Astrocyte (in vitro differentiated cells and primary cell): ENCODE measurements at regions not wholly inside any gene's neighbourhood (a gene's known extent, or its start where the extent isn't known, plus 50 kb on each side); places are given as distances from the start of the nearest gene placed in this dataset.

Experiments used
- DNase-seq: peaks from one replicate; pipeline ENCODE4 v3.0.0-alpha.2; 2010; ENCODE audit warnings: low read depth
- FAIRE-seq: peaks from 2 replicates; lab custom pipeline; 2011; peaks lifted over from hg19 to GRCh38; lab: Jason Lieb, UNC
- H2AFZ ChIP-seq: 2 replicates; pipeline ENCODE4 v1.6.0; 2012; ENCODE audit warnings: low read depth, low read length, inconsistent platforms
- H3K27ac ChIP-seq: 2 replicates; pipeline ENCODE4 v1.5.1; 2011; ENCODE audit warnings: low read depth, low read length, inconsistent platforms
- H3K27me3 ChIP-seq: 2 replicates; pipeline ENCODE4 v1.6.0; 2011; ENCODE audit warnings: low read length, inconsistent platforms; ENCODE audit not compliant: insufficient read depth
- H3K36me3 ChIP-seq: 2 replicates; pipeline ENCODE4 v1.5.1; 2011; ENCODE audit warnings: low read length, inconsistent platforms; ENCODE audit not compliant: insufficient read depth
- H3K4me1 ChIP-seq: 2 replicates; pipeline ENCODE4 v1.5.1; 2011; ENCODE audit warnings: low read length, inconsistent platforms; ENCODE audit not compliant: insufficient read depth
- H3K4me2 ChIP-seq: 2 replicates; pipeline ENCODE4 v1.6.0; 2012; ENCODE audit warnings: low read length, inconsistent platforms
- H3K4me3 ChIP-seq: 2 replicates; pipeline ENCODE4 v1.5.1; 2011; ENCODE audit warnings: low read depth, mild to moderate bottlenecking, low read length, inconsistent platforms; ENCODE audit not compliant: insufficient read depth
- H3K79me2 ChIP-seq: 2 replicates; pipeline ENCODE4 v1.6.0; 2012; ENCODE audit warnings: mild to moderate bottlenecking, low read length, inconsistent platforms; ENCODE audit not compliant: insufficient read depth
- H3K9ac ChIP-seq: 2 replicates; pipeline ENCODE4 v1.6.0; 2012; ENCODE audit warnings: mild to moderate bottlenecking, low read length, inconsistent platforms
- H3K9me3 ChIP-seq: 2 replicates; pipeline ENCODE4 v1.5.1; 2012; ENCODE audit warnings: low read depth, mild to moderate bottlenecking, low read length, inconsistent platforms; ENCODE audit not compliant: insufficient read depth
- H4K20me1 ChIP-seq: 2 replicates; pipeline ENCODE4 v1.6.0; 2012; ENCODE audit warnings: low read length, inconsistent platforms; ENCODE audit not compliant: insufficient read depth
- H3K27ac Mint-ChIP-seq: one replicate; pipeline ENCODE4 v1.8.0; 2021; ENCODE audit warnings: mild to moderate bottlenecking, mixed read lengths; ENCODE audit not compliant: unreplicated experiment
- H3K27me3 Mint-ChIP-seq: one replicate; pipeline ENCODE4 v1.8.0; 2021; ENCODE audit warnings: low read depth, mixed read lengths; ENCODE audit not compliant: unreplicated experiment
- H3K36me3 Mint-ChIP-seq: one replicate; pipeline ENCODE4 v1.8.0; 2021; ENCODE audit warnings: low read depth, mixed read lengths; ENCODE audit not compliant: unreplicated experiment
- H3K4me1 Mint-ChIP-seq: one replicate; pipeline ENCODE4 v1.8.0; 2021; ENCODE audit warnings: low read depth, mixed read lengths; ENCODE audit not compliant: unreplicated experiment
- H3K4me3 Mint-ChIP-seq: one replicate; pipeline ENCODE4 v1.8.0; 2021; ENCODE audit warnings: mild to moderate bottlenecking, moderate library complexity, mixed read lengths; ENCODE audit not compliant: unreplicated experiment
- H3K9me3 Mint-ChIP-seq: one replicate; pipeline ENCODE4 v1.8.0; 2021; ENCODE audit warnings: mild to moderate bottlenecking, mixed read lengths; ENCODE audit not compliant: unreplicated experiment
- CTCF ChIP-seq: IDR thresholded peaks from 2 replicates; pipeline ENCODE4 v1.5.1; 2011; ENCODE audit warnings: low read depth, mild to moderate bottlenecking, inconsistent platforms, low read length, moderate library complexity; ENCODE audit not compliant: insufficient read depth
- EZH2 ChIP-seq: IDR thresholded peaks from 2 replicates; pipeline ENCODE4 v1.6.1; 2012; ENCODE audit warnings: mild to moderate bottlenecking, low read length, inconsistent platforms; ENCODE audit not compliant: insufficient read depth

- Histone ChIP-seq H3K36me3 (no peaks in the 10 kb centered on the region), H3K4me2 (peak overlapping the region; percentile 46), H3K9me3 (no peaks in the 10 kb centered on the region), H3K4me1 (peaks cover 6% of the 10 kb centered on the region), H3K4me3 (no peak overlapping the region), H4K20me1 (no peaks in the 10 kb centered on the region), H2AFZ (no peak overlapping the region), H3K9ac (no peak overlapping the region), H3K27ac (no peak overlapping the region), H3K27me3 (no peaks in the 10 kb centered on the region), H3K79me2 (no peaks in the 10 kb centered on the region)
- peaks cover 4% of the 10 kb centered on the region for H3K27me3 Mint-ChIP-seq
- peaks cover 4% of the 10 kb centered on the region for H3K36me3 Mint-ChIP-seq
- H3K27ac Mint-ChIP-seq: peak overlapping the region; percentile 84
- H3K4me1 Mint-ChIP-seq: peaks cover 28% of the 10 kb centered on the region
- no peak for TF ChIP-seq EZH2
- TF ChIP-seq CTCF: no peak
- DNase-seq (no peak), FAIRE-seq (no peak)
- no peak overlapping the region for H3K4me3 Mint-ChIP-seq
- H3K9me3 Mint-ChIP-seq: no peaks in the 10 kb centered on the region
Measured at GRCh38 chr2:133986881-133987795, 266.7 kb upstream of the MGAT5 start.

GRCh38 chr2:133988316-133988891 lies 265.5 kb upstream of the MGAT5 start:
- H3K4me3 Mint-ChIP-seq: no peak overlapping the region
- Histone ChIP-seq H3K79me2 (no peaks in the 10 kb centered on the region), H3K36me3 (no peaks in the 10 kb centered on the region), H3K4me2 (no peak overlapping the region), H3K4me3 (no peak overlapping the region), H3K27me3 (no peaks in the 10 kb centered on the region), H3K27ac (no peak overlapping the region), H3K4me1 (peaks cover 6% of the 10 kb centered on the region), H2AFZ (no peak overlapping the region), H4K20me1 (no peaks in the 10 kb centered on the region), H3K9ac (no peak overlapping the region), H3K9me3 (no peaks in the 10 kb centered on the region)
- no peak for TF ChIP-seq EZH2
- no peak for TF ChIP-seq CTCF
- peaks cover 28% of the 10 kb centered on the region for H3K4me1 Mint-ChIP-seq
- H3K27me3 Mint-ChIP-seq: peaks cover 6% of the 10 kb centered on the region
- peaks cover 4% of the 10 kb centered on the region for H3K36me3 Mint-ChIP-seq
- no peak overlapping the region for H3K27ac Mint-ChIP-seq
- FAIRE-seq: no peak
- H3K9me3 Mint-ChIP-seq: no peaks in the 10 kb centered on the region
- DNase-seq: no peak
